GM19328 (cell line): ENCODE measurements at regions not wholly inside any gene's neighbourhood (a gene's known extent, or its start where the extent isn't known, plus 50 kb on each side); places are given as distances from the start of the nearest gene placed in this dataset.
A peak's percentile ranks its signal among the peaks of the same experiment; 100 is the strongest.
"Not testable (repeated sequence)": the region's sequence is repeated elsewhere in the genome, so short reads cannot be mapped to it uniquely, and the experiment has no call there.

ENCODE experiments used
- ATAC-seq: cut with Tn5 transposase; IDR thresholded peaks from one replicate; pipeline ENCODE4 v1.9.1; 2021; ENCODE audit warnings: mild to moderate bottlenecking, moderate library complexity; ENCODE audit not compliant: unreplicated experiment

DNA sequence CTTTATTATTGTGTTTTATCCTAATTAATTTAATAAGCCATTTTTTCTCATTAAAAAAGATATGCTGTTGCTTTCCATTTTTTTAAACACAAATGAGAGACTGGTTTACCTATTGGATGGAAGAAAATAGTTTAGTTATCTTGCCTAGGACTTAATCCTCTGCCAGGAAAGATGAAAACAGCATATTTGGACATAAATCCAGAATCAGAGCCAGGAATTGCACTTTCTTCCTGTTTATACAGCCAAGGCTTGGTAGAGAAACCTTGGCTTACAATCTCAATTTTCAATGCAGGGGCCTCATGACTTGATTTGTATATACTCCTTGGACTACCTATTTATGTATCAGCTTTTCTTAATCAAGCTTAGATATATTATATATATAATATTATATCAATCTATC is 618.8 kb upstream of the SEMA3D start:
- no peak for ATAC-seq

DNA sequence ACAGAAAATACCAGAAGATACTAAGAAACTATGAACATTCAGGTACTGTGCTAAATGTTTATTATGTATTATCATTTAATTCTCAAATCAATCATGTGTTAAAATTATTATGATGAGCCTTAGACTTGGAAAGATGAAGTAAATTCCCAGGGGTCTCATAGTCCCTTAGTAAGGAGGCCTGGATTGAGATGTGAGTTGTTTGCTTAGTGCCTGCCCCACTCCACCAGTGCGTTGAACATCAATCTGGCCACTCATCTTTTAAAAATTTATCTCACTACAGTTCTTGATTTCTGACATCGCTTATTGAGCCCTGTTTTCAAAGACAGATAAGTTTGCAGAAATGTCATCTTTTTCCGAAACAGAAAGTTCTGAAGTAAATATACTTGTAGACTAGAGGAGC is 618.4 kb upstream of the SEMA3D start:
- ATAC-seq: no peak

DNA sequence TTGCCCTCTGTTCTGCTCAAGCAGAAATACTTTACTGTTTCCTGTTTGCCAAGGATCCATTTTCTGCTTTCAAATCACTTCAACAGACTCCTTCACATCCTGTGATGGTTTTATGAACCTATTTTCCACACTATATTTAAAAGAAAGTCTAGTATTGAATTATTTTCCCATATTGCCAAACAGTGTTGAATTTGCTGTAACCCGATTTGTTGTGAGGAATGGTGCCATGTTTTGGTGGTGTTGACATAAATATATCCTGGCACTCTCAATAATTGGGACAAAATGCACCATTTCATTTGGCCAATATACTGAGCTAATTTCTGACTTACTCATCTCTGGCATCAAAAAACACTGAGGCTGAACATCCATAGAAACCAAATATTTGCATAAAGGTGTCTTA is 615.4 kb upstream of the SEMA3D start:
- no peak for ATAC-seq

GRCh38 chr7:85796956-85797355 is 610.1 kb upstream of the SEMA3D start:
- ATAC-seq: no peak

DNA sequence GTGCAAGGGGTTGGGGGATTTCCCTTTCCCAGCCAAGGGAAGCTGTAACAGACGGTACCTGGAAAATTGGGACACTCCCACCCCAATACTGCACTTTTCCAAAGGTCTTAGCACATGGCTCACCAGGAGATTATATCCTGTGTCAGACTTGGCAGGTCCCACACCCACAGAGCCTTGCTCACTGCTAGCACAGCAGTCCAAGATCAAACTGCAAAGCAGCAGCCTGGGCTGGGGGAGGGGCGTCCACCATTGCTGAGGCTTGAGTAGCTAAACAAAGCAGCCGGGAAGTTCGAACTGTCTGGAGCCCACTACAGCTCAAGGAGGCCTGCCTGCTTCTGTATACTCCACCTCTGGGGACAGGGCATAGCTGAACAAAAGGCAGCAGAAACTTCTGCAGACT is 604.2 kb upstream of the SEMA3D start:
- ATAC-seq: not testable (repeated sequence)

GRCh38 chr7:85781606-85782005 is 594.8 kb upstream of the SEMA3D start:
- no peak for ATAC-seq

DNA sequence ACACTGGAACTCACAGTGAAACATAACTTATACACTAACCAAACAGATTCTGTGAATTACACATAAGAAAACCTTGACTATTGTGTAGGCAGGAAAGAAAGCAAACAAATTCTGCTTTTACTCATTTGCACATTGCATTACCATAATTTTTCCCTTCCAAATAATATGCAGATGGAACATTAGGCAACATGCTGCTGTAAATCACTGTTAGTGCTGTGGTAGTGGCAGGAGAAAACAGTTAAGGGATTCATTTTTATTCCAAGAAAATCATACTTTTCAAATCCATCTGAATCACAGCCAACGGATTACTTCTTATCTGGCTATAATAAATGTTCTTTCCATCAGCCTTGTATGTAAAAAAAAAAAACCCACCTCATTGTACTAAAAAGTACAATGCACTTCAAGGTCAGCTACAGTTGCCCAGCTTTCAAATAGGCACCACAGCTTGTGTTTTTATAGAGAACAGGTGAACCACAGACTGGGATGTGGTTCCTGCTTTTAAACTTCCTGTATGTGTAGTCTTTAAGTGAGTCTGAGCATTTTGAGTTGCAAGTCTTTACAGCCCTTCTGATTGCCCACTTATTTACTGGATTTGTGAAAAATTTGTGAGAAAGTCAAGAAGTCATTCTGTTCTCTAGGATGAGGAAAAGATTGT is 590.0 kb upstream of the SEMA3D start:
- no peak for ATAC-seq

DNA sequence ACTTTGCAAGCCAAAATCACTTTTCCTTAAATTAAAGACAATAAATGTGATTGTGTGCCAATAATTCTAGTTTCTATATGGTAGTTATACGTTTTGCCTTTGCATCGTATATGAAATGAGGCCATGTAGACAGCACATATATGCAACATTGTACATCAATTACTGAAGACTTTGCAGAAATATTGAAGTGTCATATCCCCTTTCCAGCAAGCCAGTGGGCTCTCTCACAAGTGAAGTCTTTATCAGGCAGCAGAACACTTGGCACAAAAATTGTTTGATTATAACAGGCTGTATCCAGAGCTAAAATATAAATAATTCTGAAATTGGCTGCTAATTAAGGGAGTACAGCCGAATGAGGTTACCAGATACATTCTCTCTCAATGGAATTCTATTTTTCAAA is 588.6 kb upstream of the SEMA3D start:
- no peak for ATAC-seq

GRCh38 chr7:85774986-85775385 is 588.1 kb upstream of the SEMA3D start:
- no peak for ATAC-seq

DNA sequence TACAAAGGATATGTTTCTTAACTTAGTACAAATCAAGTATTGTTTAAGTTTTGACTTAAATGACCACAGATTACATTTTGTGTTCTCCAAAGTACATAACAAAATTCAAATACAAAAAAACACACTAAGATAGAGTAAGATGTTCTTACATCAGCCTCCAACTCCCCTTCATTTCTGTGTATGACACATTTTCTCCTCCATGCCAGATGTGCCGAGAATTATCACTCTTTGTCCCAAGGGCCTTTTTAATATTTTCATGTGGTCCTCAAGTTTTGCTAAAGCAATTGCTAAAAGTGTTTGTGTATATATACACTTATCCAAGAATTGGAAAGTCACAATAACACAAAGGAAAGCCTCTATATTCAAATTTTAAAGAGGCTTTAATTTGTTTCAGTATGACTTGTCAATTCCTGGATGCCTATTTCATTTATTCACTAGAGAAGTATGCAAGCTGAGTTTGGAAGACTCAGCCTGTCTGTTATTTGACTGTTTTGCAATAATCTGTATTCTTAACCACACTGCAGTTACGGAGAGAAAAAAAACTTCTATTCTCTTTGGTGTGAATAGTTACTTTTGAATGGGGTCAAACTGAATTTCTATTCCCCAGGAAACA is 586.4 kb upstream of the SEMA3D start:
- ATAC-seq: no peak

GRCh38 chr7:85771516-85771915 is 584.7 kb upstream of the SEMA3D start:
- ATAC-seq: no peak

DNA sequence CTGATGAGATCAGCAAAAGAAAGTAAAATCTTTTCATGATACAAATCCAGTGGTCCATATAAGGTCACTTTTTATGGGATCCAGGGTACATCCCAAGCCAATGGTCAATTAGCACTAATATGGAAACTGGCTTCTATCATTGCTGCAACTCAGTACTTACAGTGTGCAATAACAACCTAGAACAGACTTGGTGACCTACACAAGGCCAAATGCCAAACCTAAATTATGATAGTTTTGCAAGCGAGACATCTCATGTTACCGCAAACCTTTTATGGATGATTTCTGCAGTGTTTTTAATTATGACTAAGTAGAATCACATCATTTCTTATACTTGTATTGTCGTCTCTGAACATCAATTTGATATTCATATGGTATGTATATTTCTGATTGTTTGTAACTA is 583.5 kb upstream of the SEMA3D start:
- no peak for ATAC-seq

- no peak for ATAC-seq
These were observed 578.9 kb upstream of the SEMA3D start for GRCh38 chr7:85765698-85766298.

GRCh38 chr7:85764034-85764433 is 577.2 kb upstream of the SEMA3D start:
- no peak for ATAC-seq

GRCh38 chr7:85757348-85757747 is 570.5 kb upstream of the SEMA3D start:
- no peak for ATAC-seq

GRCh38 chr7:85750454-85750949 is 563.6 kb upstream of the SEMA3D start:
- ATAC-seq: peak; percentile 99

- ATAC-seq: peak; percentile 18
These were observed 563.0 kb upstream of the SEMA3D start for GRCh38 chr7:85749696-85750453.

DNA sequence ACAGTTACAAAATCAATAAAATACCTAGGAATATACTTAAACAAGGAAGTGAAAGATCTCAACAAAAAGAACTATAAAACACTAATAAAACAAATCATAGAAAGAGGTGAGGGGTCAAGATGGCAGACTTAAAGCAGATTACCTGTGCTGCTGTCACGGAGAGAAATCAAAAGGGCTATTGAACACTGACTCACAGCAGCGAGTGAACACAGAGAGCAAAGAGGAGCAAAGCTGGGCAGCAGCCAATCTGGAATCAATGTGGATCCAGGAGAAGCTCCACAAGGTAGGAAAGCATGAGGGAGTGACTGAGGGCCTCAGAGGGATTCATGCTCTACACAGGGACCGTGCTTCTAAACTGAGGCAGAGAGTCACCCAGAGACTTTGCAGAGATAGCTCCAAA is 562.0 kb upstream of the SEMA3D start:
- no peak for ATAC-seq

GRCh38 chr7:85737426-85737825 is 550.6 kb upstream of the SEMA3D start:
- no peak for ATAC-seq

DNA sequence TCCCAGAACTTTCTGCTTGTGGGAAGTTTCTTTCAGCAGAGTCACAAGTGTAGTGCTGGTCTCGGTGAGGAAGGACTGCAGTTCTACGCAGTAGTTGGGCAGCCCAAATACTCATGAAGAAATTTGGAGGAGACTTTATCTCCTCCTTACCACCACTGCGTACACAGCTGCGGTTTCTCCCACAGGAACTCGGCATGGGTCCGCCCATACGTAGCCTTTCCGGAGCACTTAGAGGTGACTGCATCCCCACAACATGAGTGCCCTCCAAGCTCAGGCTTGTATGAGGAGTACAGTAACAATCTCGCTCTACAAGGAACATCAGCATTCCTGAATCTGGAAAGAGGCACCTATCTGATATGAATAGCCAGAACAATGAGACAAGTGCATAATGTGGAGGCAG is 549.2 kb upstream of the SEMA3D start:
- no peak for ATAC-seq

- ATAC-seq: no peak
These were observed 548.0 kb upstream of the SEMA3D start for GRCh38 chr7:85734823-85735222.
